ENCODE measurements at regions not wholly inside any gene's neighbourhood (a gene's known extent, or its start where the extent isn't known, plus 50 kb on each side); places are given as distances from the start of the nearest gene placed in this dataset.
"Not testable (repeated sequence)": the region's sequence is repeated elsewhere in the genome, so short reads cannot be mapped to it uniquely, and the experiment has no call there.

DNA sequence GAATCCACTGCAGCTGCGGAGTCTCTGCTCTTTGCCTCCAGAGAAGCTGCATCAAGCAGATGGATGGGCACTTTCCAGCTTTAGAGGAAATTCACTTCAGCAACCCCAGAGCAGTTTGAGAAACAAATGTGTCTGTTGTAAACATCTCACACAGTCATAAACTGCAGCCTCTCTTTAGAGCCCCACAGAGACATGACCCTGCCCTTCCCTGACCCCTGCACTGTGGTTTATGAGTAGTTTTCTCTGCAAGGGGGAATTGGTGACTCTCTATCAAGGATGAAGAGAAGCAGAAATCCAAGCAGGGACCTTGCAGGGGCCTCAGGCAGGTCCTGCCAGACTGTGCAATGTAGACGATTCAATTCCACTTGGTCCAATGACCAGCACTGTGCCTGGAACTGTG is 160.2 kb downstream of the SH2D4B start:
- no peak for DNase-seq (ENCODE audit: low spot score)

DNA sequence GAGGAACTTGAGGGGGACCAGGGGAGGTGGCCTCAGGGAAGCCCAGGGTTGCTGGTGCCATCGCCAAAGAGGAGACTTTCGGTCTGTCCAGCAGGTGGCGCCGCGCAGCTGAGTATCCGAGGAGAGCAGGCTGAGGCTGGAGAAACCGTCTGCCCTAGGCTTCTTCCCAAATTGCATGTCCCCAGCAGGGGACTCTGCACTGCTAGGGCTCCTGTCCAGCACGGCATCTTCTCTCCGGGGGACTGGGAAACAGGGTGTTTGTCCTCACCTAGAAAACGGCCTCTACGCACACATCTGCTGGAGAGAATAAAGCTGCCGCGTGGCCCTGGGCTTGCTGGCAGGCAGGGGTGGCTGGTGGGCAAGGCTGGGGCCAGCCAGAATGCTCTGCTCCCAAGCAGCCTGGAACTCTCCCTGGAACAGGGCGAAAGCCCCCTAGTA is 161.9 kb downstream of the SH2D4B start:
- DNase-seq (ENCODE audit: low spot score), result peak; percentile 61

DNA sequence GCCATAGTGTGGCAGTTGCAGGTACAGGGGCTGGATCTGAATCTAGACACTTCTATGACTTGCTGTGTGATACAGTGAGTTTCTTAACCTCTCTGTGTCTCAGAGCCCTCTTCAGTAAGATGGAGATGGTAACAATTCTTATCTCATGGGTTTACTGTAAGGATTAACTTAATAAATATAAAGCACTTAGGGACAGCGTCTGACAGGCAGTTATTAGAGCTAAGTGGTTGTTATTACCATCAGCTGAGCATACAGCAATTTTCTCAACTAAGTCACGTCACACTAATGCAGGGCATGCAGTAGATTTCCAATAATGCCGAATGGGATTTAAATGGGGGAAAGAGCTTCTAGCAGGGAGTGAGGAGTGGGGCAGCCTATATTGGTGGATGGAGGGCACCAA is 162.6 kb downstream of the SH2D4B start:
- DNase-seq (ENCODE audit: low spot score), result no peak

DNA sequence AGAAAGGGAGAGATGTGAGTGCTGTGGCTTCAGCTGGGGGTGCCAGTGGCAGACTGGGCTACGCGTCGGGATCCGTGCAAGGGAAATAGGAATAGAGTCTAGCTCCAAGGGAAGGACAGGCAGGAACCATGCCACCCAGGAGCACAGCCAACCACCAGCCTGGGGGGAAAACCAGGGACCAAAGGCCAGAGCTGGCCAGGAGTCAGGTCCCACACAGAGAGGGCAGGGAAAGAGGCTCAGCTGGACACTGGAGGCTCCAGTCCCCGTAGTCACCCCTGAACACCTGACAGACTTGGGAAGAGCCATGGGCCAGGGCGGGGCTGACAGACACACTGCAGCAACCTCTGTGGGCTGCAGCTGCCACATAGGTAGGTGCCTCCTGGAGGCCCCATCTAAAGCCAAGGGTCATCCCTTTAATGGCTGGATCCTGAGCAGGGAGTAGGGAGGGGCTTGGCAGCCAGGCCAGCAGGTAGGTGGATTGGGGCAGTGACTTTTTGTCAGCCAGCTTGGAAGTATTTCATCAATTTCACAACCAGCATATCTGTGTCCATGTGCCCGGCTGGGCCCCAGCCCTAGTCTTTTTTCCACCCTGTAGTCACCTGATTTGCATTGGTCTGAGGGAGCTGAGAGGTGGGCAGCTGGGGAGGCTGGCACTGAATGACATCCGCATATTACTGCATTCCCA is 163.2 kb downstream of the SH2D4B start:
- DNase-seq (ENCODE audit: low spot score), result no peak

DNA sequence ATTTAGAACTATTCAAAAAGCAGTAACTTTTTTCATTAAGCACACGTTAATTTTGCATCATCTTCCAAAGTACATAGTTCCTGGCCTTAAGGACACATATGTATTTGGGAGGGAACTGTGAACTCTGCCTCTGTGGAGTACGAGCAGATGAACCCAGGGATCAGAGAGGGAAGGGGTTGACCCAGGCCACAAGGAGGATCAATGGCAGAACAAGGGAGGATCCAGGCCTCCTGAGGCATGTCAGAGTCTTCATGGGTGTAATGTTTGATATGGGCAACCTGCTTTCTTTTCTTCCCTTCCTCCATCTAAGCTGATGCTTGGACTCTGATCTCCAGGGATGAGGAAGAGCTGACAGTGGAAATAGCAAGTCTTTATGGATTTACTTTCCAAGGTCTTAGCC is 164.0 kb downstream of the SH2D4B start:
- DNase-seq (ENCODE audit: low spot score), result no peak

DNA sequence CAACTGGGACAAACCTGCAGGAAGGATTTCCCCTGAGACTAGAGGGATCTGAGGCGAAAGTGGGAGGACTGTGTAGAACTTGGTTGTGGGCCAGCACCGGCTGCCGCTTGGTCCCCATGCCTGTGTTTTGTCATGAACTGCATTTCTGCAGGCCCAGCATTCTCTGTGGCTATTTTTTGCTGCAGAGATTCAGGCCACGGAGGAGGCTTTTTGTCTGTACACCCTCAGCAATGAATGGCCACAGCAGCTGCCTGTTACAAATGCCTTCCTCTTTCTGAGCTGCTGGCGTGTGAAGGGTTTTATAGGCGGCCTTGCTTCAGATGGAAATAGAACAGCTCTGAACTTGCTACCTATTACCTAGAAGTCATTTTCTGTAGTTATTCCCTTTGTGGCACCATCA is 164.4 kb downstream of the SH2D4B start:
- DNase-seq (ENCODE audit: low spot score), result no peak

DNA sequence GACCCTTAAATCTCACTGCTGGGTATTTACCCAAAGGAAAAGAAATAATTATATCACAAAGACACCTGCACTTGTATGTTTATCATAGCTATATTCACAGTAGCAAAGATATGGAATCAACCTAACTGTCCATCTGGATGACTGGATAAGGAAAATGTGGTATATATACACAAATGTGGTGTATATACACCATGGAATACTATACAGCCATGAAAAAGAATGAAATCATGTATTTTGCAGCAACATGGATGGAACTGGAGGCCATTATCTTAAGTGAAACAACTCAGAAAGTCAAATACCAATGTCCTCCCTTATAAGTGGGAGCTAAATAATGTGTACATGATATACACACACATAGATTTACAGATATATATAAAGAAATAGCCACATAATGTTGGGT is 168.2 kb downstream of the SH2D4B start:
- DNase-seq (ENCODE audit: low spot score), result no peak

DNA sequence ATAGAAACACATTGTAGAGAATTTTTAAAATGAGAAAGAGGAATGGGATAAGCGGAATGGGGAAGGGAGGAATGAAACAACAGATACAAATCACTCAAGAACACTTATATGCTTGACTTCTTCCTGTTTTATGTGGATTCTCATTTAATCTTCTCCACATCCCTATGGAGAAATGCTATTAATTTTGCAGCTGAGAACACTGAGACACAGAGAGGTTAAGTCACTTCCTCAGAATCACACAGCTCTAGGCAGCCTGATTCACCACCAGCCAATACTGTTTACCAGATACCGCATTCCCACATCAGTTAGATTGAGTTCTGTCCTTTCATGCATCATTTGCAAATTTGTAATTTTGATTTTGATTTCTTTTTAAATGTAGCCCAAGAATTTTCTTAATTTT is 170.5 kb downstream of the SH2D4B start:
- DNase-seq (ENCODE audit: low spot score), result no peak

DNA sequence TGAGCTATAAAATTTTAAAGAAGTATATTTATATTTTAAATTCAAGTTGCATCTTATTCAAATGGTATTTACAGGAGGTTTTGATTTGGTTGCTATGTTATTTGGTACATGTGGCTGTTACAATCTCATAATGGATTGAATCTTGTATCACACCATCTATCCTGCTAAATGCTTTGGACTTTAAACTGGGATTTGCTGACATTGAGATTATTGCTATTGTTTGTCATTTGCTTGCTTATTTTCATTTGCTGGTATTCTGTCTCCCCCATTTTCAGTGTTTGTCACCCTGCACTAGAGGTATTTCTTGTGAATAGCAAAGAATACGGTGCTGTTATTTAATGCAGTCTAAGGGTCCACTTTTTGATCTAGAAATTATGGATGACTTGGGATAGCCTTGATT is 171.1 kb downstream of the SH2D4B start:
- DNase-seq (ENCODE audit: low spot score), result no peak

DNA sequence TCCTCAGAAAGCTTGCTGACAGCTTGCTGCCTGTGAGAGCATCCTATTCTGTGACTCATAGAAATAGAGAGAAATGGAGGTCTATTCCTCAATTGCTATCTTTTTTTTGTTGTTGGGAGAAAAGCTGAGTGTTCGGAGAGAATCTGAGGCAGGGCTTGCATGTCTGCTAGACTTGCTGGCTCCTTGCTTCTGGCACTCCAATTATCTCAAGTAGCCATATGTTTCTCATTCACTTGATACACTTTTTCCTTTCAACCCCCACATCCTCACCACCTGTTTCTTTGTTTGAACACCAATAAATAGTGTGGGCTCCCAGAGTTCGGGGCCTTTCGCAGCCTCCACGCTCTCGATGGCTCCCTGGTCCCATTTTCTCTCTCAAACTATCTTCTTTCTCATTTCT is 172.2 kb downstream of the SH2D4B start:
- DNase-seq (ENCODE audit: low spot score), result no peak

DNA sequence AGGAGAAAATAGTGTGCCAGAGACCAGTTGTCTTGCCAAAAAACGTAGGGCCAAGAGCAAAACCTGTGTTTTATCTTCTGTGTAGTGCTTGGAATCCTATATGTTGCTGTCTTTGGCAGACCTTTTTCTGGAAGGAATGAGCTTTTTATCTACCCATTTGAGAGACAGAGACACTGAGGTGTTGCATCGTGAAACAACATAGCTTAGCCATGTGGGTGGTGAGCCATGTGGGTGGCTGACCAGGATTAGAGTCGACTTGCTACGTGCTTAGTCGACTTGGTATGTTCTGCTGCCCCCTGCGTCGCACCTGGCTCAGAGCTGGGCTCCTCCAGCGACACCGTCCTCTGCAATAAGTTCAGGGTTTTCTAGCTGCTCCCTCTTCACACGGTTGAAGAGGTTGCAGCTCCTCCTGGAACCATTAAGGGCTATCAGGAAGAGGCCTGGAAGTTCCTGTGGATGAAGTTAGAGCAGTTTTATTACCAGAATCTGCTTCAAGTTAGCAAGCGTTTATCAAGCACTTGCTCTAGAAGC is 175.8 kb downstream of the SH2D4B start:
- no peak for DNase-seq (ENCODE audit: low spot score)

DNA sequence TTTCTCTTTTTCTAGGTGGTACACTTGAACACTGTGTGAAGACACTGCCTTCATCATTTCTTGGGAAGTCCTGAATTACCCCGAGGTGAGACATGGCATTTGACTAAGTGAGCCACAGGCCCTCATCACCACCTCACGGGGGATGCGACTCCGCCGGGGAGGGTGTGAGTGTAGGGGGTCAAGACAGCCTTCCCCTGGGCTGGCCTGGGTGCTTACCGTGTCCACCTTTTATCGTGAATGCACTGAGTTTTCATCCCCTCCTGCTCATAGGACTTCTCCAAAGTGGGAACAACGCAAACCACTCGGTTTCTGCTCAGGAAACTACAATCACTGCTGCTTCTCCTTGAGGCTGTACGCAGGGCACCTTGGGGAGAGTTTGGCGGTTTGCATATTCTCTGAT is 176.9 kb downstream of the SH2D4B start:
- no peak for DNase-seq (ENCODE audit: low spot score)

DNA sequence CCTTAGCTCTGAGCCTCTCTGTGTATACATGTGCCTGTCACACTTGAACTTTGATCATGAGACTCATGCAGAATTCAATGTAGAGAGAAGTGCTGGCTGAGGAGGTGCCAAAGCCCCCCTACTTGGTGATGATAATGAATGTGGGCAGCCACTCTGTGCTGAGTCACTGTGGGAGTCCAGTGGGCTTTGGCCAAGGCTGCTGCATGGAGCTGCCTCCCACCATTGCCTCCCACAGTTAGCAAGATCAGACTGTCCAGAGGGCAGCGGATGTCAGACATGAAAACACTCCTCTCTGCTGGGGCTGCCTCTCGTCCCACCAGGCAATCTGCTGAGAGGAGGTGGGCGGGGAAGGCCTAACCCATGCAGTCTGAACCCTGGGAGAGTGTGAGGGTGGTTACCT is 180.3 kb downstream of the SH2D4B start:
- DNase-seq (ENCODE audit: low spot score), result no peak

DNA sequence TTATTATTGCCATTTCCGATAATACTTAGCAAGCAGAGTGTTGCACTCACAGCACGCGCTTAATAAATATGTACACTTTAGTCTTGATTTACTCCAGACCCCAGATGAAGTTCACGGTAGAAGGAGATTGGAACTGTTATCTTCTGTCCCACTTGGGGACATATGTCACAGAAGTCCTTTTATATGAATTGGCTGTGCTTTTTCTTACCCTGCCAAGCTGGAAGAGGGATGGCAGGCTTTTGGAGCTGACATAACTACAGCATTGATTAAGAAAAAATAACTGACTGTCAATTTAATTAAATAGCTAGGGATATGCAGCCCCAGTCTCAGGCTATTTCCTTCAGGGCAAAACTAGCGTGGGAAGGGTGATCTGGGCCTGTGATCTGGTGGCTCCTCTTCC is 182.2 kb downstream of the SH2D4B start:
- no peak for DNase-seq (ENCODE audit: low spot score)

DNA sequence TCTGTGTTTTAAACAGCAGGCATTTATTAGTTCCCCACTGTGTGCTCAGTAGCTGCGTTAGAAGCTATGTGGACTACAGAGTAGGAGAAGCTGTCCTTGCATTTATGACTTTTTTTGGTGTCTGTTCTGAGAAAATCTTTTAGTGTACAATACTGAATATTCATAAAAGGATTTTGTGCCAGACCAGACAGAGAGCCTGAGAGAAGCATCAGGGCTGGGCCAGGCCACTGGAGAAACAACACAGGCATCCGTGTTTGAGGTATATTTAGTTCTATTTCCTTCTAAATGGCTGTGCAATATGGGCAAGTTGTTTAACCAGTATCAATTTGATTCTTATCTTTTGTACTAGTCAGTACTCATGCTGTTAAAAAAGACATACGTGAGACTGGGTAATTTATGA is 182.8 kb downstream of the SH2D4B start:
- DNase-seq (ENCODE audit: low spot score), result no peak

DNA sequence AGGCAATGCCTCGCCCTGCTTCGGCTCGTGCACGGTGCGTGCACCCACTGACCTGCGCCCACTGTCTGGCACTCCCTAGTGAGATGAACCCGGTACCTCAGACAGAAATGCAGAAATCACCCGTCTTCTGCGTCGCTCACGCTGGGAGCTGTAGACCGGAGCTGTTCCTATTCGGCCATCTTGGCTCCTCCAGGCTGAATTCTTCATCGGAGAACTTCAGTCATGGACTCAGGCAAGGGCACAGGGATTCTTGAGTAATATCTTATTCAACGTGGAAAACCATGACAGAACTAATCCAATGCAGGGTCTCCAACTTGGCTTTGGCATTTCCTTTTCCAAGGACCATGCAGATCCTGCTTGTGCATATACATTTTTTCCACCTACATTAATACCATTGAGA is 190.7 kb downstream of the SH2D4B start:
- DNase-seq (ENCODE audit: low spot score), result not testable (repeated sequence)

DNA sequence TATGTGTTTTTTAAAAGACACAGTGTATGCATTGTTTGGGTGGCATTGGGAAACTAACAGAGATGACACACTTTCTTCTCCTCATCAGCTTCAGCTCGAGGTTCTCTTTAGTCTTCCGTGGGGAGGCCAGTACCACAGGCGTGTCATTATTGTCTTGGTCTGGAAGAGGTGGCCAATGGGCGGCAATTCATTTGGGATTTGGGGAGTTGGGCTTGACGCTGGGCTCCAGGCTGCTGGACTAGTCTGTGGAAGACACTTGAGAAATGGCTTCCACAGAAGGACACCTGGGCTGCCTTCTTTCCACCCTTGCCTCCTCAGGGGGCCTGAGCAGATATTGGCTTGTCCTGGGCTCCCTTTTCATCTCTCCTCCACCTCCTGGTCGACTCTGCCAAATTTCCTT is 192.2 kb downstream of the SH2D4B start:
- no peak for DNase-seq (ENCODE audit: low spot score)

DNA sequence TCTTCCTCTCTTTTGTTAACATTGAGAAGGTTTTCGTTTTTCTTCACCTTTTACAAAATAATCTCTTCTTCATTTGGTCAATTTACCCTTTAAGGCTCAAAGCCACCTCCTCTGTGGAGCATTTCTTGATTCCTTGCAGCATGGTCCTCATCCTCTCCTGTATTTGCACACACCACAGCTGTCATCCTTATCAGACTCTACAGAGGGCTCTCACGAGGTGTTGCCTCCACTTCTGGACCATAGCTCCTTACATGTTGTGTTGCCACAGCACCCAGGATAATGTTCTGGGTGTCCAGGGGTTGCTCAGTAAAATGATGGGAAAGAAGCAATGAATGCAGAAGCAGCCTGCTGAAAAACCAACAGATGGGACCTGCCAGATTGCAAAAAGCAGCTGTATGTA is 192.8 kb downstream of the SH2D4B start:
- no peak for DNase-seq (ENCODE audit: low spot score)

DNA sequence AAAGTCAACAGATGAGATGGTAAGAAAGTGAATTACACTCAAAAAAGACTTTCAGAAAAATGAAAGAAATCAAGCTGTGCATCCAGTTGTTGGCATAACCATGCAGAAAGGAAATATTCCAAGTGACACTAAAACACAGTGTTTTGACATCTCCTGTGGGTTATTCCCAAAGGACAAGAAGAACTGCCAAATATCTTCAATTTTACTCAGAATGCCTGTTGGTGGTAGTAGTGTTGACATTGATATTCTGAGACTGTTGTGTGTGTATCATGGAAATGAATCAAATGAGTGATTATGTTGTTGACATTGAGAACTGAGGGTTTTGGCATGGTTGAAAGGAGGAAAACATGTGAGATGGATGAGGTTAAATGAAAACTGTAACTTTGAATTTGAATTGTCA is 196.9 kb downstream of the SH2D4B start:
- DNase-seq (ENCODE audit: low spot score), result no peak

DNA sequence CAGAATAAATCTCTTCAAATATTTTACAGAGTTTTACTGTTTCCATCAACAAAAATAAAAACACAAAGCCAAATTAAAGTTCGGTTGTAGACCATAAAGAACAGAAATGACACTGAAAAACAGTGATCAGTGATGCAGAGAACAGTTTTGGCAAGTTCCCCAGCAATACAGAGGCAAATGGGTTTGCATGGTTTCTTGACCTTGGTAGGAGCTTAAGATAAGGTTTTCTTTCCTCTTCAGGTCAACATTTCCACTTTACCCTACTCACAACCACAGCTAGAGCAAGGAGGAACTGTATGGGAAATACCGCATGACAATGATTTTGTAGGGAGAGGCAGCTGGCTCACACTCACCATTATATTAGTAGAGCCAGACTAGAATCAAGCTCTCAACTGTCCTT is 199.5 kb downstream of the SH2D4B start:
- no peak for DNase-seq (ENCODE audit: low spot score)

DNA sequence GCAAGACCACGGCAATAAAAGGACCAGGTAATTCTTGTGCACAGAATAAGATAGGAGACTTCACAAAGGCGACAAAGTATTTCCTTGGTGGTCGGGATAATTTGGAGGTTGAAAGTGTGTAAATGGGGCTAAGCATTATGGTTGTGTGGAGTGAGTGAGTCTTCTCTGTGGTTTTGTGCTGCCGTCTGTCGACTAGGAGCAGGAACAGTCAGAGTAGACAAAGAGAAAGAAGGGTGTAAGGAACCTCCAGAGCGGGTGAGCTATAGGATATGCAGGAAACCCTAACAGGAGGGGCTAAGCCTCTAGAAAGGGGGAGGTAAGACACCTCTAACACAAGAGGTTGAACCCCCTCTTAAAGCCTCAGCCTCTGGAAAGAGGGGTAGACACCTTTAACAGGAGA is 201.6 kb downstream of the SH2D4B start:
- DNase-seq (ENCODE audit: low spot score), result no peak

DNA sequence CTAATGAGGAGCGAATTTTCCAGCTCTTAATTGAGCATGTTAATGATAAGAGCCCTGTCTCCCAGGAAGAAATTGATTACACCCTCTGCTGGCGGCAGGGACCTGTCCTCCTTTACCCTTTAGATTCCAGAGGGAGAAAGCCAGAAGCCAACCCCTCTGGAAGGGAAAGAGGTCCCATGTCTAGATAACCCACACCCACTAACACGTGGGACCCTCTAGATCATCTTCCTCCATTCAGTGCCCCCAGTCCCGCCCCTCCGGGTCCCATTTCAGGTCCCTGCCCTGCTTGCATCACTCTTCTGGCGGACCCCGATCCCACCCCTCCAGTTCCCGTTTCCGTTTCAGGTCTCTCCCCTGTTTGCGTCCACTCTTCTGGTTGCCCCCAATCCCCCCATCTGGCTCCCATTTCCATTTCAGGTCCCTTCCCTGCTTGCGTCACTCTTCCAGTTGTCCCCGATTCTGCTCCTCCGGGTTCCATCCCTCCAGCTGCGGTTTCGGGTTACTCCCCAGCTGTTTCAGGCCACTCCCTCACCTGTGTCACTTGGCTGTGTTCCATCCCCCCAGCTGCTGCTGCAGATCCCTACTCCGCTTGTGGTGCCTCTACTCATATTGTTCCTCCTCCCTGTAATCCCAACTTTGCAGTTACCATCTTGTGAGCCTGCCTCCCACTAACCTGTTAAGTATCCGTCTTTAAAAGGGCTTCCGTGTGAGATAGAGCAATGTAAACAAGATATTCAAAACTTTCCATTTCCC is 202.4 kb downstream of the SH2D4B start:
- peak; percentile 8 for DNase-seq (ENCODE audit: low spot score)

DNA sequence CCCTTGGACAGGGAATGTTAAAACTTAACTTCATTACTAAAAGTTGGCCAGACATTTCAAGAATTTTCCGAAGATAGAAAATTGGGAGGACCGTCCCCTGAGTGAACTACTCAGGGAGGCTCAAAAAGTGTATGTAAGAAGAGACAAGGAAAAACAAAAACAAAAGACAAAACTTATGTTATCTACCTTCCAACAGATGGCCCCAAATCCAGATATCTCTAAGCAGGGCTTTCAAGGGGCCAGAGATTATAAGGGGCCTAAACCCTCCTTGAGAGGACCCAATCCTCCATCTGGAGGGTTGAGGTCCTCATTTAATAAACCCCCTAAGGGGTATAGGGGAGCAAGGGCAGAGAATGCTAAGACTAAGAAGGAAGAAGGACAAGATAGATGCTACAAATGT is 203.6 kb downstream of the SH2D4B start:
- no peak for DNase-seq (ENCODE audit: low spot score)

DNA sequence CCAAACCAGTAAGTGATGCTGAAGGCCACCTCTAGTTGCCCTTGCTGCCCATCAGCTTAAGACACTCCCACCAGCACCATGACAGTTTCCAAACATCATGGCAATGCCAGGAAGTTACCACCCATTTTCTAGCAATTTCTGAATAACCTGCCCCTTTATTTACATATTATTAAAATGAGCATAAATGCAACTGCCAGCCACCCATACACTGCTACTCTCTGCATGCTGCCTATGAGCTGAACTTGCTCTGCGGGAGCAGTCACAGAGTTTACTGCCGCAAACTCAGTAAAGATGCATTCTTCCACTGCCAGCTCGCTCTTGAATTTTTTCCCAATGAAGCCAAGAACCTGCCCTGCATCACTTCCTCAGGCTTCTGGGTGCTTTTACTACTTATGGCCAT is 212.6 kb downstream of the SH2D4B start:
- no peak for DNase-seq (ENCODE audit: low spot score)

Measured in SW480 (cell line).